Lower leg skin (tissue), 4 donors: ENCODE measurements at regions not wholly inside any gene's neighbourhood (a gene's known extent, or its start where the extent isn't known, plus 50 kb on each side); places are given as distances from the start of the nearest gene placed in this dataset.

Source experiments
- DNase-seq, 2 donors: peaks; one replicate each; pipeline ENCODE4 v3.0.0-alpha.2; 2019; ENCODE audit warnings: low spot score in 2 of 2
- H3K4me3 ChIP-seq: fragments of 200-600 bp; sonication (generic); 2 replicates; pipeline ENCODE4 v1.5.1; 2017; ENCODE audit warnings: mild to moderate bottlenecking, low read depth; ENCODE audit not compliant: poor library complexity, severe bottlenecking
- CTCF ChIP-seq, 3 donors: fragments of 450-650 bp; IDR thresholded peaks; one replicate each; pipeline ENCODE4 v1.5.1; 2016; ENCODE audit warnings: antibody characterized with exemption in 3 of 3, mild to moderate bottlenecking in 3 of 3, moderate library complexity in 2 of 3
- POLR2A ChIP-seq, 2 donors: fragments of 450-650 bp; IDR thresholded peaks; one replicate each; pipeline ENCODE4 v1.6.1; 2016 to 2017; ENCODE audit warnings: antibody characterized with exemption in 2 of 2, mild to moderate bottlenecking in 1 of 2, moderate library complexity in 1 of 2
- WGBS, 2 donors: methylation state at CpG; one replicate each; pipeline ENCODE4 v1.1.5; 2018; 5-methylcytosine and 5-hydroxymethylcytosine counted together
- intact Hi-C: fragments of 100-400 bp; cut with DNase I; formaldehyde crosslinking; loops from one replicate; pipeline ENCODE4 v1.15.0; 2023; ENCODE audit warnings: low total_unique reads

GRCh38 chr20:53739799-53740785 lies 146.5 kb upstream of the ZNF217 start:
- TF ChIP-seq CTCF (IDR thresholded peaks at IDR 0.05): no peak
- WGBS, 2 donors: 24 to 32% methylated on average over 16 of the region's 16 CpGs
- DNase-seq: no peak
- H3K4me3 ChIP-seq: no peak overlapping the region
- intact Hi-C loops: no loop called here

GRCh38 chr20:53738945-53739798 lies 145.5 kb upstream of the ZNF217 start:
- H3K4me3 ChIP-seq: no peak overlapping the region
- DNase-seq: no peak
- TF ChIP-seq POLR2A (IDR thresholded peaks at IDR 0.05): no peak
- TF ChIP-seq CTCF (IDR thresholded peaks at IDR 0.05): no peak
- intact Hi-C loops: no loop called here
- WGBS, 2 donors: 30 to 34% methylated on average over 11 of the region's 11 CpGs

- TF ChIP-seq POLR2A (IDR thresholded peaks at IDR 0.05) (peak in 1 of 2 donors; percentile 27), CTCF (IDR thresholded peaks at IDR 0.05) (no peak)
- WGBS, 2 donors: 17 to 20% methylated on average over 26 of the region's 26 CpGs
- no peak overlapping the region for H3K4me3 ChIP-seq
- intact Hi-C loops: no loop called here
- peak; percentile 86 to 93 for DNase-seq
Measured at GRCh38 chr20:53738039-53738944, 144.7 kb upstream of the ZNF217 start.

- intact Hi-C loops: no loop called here
- DNase-seq: no peak
- no peak overlapping the region for H3K4me3 ChIP-seq
- TF ChIP-seq CTCF (IDR thresholded peaks at IDR 0.05) (no peak), POLR2A (IDR thresholded peaks at IDR 0.05) (no peak)
- 14 to 21% methylated on average over 8 of the region's 8 CpGs for WGBS, 2 donors
Measured at GRCh38 chr20:53737396-53738038, 143.9 kb upstream of the ZNF217 start.
